ENCODE measurements at regions not wholly inside any gene's neighbourhood (a gene's known extent, or its start where the extent isn't known, plus 50 kb on each side); places are given as distances from the start of the nearest gene placed in this dataset.

- H3K36me3 Mint-ChIP-seq (ENCODE audit: unreplicated experiment) = no peaks in the 10 kb centered on the region
- no peaks in the 10 kb centered on the region for H3K27me3 Mint-ChIP-seq (ENCODE audit: unreplicated experiment)
- no peak overlapping the region for H3K4me3 Mint-ChIP-seq (ENCODE audit: unreplicated experiment)
- DNase-seq = no peak
- H3K27ac Mint-ChIP-seq (ENCODE audit: unreplicated experiment) = no peak overlapping the region
- H3K4me1 Mint-ChIP-seq (ENCODE audit: low read depth, unreplicated experiment) = peaks cover 3% of the 10 kb centered on the region
- TF ChIP-seq CTCF (IDR thresholded peaks at IDR 0.05; ENCODE audit: partially characterized antibody, unreplicated experiment) = no peak
- H3K9me3 Mint-ChIP-seq (ENCODE audit: unreplicated experiment) = peaks cover 3% of the 10 kb centered on the region
These were observed 86.3 kb upstream of the C9orf72 start for GRCh38 chr9:27659571-27659970.

- Mint-ChIP-seq H3K36me3 (ENCODE audit: unreplicated experiment) (no peaks in the 10 kb centered on the region), H3K4me1 (ENCODE audit: low read depth, unreplicated experiment) (no peaks in the 10 kb centered on the region), H3K27me3 (ENCODE audit: unreplicated experiment) (no peaks in the 10 kb centered on the region), H3K27ac (ENCODE audit: unreplicated experiment) (no peak overlapping the region), H3K9me3 (ENCODE audit: unreplicated experiment) (peaks cover 3% of the 10 kb centered on the region), H3K4me3 (ENCODE audit: unreplicated experiment) (no peak overlapping the region)
- DNase-seq = no peak
- no peak for TF ChIP-seq CTCF (IDR thresholded peaks at IDR 0.05; ENCODE audit: partially characterized antibody, unreplicated experiment)
These were observed 86.9 kb upstream of the C9orf72 start for GRCh38 chr9:27660148-27660547.

GRCh38 chr9:27663526-27663925, 90.2 kb upstream of the C9orf72 start:
- DNase-seq = no peak
- no peak overlapping the region for H3K27ac Mint-ChIP-seq (ENCODE audit: unreplicated experiment)
- TF ChIP-seq CTCF (IDR thresholded peaks at IDR 0.05; ENCODE audit: partially characterized antibody, unreplicated experiment) = no peak
- no peaks in the 10 kb centered on the region for H3K4me1 Mint-ChIP-seq (ENCODE audit: low read depth, unreplicated experiment)
- H3K4me3 Mint-ChIP-seq (ENCODE audit: unreplicated experiment) = no peak overlapping the region
- H3K27me3 Mint-ChIP-seq (ENCODE audit: unreplicated experiment) = no peaks in the 10 kb centered on the region
- H3K9me3 Mint-ChIP-seq (ENCODE audit: unreplicated experiment) = peaks cover 1% of the 10 kb centered on the region
- H3K36me3 Mint-ChIP-seq (ENCODE audit: unreplicated experiment) = no peaks in the 10 kb centered on the region

GRCh38 chr9:27664121-27664779, 91.0 kb upstream of the C9orf72 start:
- Mint-ChIP-seq H3K27ac (ENCODE audit: unreplicated experiment) (no peak overlapping the region), H3K27me3 (ENCODE audit: unreplicated experiment) (no peaks in the 10 kb centered on the region), H3K4me1 (ENCODE audit: low read depth, unreplicated experiment) (no peaks in the 10 kb centered on the region), H3K4me3 (ENCODE audit: unreplicated experiment) (no peak overlapping the region), H3K9me3 (ENCODE audit: unreplicated experiment) (peaks cover 1% of the 10 kb centered on the region), H3K36me3 (ENCODE audit: unreplicated experiment) (no peaks in the 10 kb centered on the region)
- no peak for DNase-seq
- TF ChIP-seq CTCF (IDR thresholded peaks at IDR 0.05; ENCODE audit: partially characterized antibody, unreplicated experiment) = no peak

GRCh38 chr9:27665136-27665535, 91.9 kb upstream of the C9orf72 start:
- no peaks in the 10 kb centered on the region for H3K36me3 Mint-ChIP-seq (ENCODE audit: unreplicated experiment)
- TF ChIP-seq CTCF (IDR thresholded peaks at IDR 0.05; ENCODE audit: partially characterized antibody, unreplicated experiment) = no peak
- no peaks in the 10 kb centered on the region for H3K27me3 Mint-ChIP-seq (ENCODE audit: unreplicated experiment)
- H3K4me3 Mint-ChIP-seq (ENCODE audit: unreplicated experiment) = no peak overlapping the region
- no peak for DNase-seq
- no peak overlapping the region for H3K27ac Mint-ChIP-seq (ENCODE audit: unreplicated experiment)
- peaks cover 1% of the 10 kb centered on the region for H3K9me3 Mint-ChIP-seq (ENCODE audit: unreplicated experiment)
- H3K4me1 Mint-ChIP-seq (ENCODE audit: low read depth, unreplicated experiment) = no peaks in the 10 kb centered on the region
